Esophagus muscularis mucosa (tissue), 3 donors: ENCODE measurements at regions not wholly inside any gene's neighbourhood (a gene's known extent, or its start where the extent isn't known, plus 50 kb on each side); places are given as distances from the start of the nearest gene placed in this dataset.

Experiments
- POLR2A ChIP-seq: fragments of 450-650 bp; IDR thresholded peaks from one replicate; pipeline ENCODE4 v1.6.1; 2017; ENCODE audit warnings: antibody characterized with exemption, moderate library complexity, mild to moderate bottlenecking, low read depth
- TF ChIP-seq, protein P1 (sequence below), 3 experiments: fragments of 200-600 bp in 2 of 3; fragments of 450-650 bp in 1 of 3; sonication (generic) in 2 of 3; IDR thresholded peaks; one replicate each; pipeline ENCODE4 v1.5.1; 2017 to 2019; ENCODE audit warnings: antibody characterized with exemption in 3 of 3, mild to moderate bottlenecking in 2 of 3, moderate library complexity in 1 of 3

DNA sequence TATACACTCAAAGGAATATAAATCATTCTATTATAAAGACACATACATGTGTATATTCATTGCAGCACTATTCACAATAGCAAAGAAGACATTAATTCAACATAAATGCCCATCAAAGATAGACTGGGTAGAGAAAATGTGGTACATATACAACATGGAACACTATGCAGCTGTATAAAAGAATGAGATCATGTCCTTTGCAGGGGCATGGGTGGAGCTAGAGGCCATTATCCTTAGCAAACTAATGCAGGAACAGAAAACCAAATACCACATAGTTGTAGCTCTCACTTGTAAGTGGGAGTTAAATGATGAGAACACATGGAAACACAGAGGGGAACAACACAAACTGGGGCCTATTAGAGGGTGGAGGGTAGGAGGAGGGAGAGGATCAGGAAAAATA is 121.0 kb upstream of the LOC128125822 start:
- TF ChIP-seq POLR2A = no peak
- TF ChIP-seq, protein P1, sequence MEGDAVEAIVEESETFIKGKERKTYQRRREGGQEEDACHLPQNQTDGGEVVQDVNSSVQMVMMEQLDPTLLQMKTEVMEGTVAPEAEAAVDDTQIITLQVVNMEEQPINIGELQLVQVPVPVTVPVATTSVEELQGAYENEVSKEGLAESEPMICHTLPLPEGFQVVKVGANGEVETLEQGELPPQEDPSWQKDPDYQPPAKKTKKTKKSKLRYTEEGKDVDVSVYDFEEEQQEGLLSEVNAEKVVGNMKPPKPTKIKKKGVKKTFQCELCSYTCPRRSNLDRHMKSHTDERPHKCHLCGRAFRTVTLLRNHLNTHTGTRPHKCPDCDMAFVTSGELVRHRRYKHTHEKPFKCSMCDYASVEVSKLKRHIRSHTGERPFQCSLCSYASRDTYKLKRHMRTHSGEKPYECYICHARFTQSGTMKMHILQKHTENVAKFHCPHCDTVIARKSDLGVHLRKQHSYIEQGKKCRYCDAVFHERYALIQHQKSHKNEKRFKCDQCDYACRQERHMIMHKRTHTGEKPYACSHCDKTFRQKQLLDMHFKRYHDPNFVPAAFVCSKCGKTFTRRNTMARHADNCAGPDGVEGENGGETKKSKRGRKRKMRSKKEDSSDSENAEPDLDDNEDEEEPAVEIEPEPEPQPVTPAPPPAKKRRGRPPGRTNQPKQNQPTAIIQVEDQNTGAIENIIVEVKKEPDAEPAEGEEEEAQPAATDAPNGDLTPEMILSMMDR (IDR thresholded peaks at IDR 0.05) = no peak
